ENCODE measurements at regions not wholly inside any gene's neighbourhood (a gene's known extent, or its start where the extent isn't known, plus 50 kb on each side); places are given as distances from the start of the nearest gene placed in this dataset.

DNA sequence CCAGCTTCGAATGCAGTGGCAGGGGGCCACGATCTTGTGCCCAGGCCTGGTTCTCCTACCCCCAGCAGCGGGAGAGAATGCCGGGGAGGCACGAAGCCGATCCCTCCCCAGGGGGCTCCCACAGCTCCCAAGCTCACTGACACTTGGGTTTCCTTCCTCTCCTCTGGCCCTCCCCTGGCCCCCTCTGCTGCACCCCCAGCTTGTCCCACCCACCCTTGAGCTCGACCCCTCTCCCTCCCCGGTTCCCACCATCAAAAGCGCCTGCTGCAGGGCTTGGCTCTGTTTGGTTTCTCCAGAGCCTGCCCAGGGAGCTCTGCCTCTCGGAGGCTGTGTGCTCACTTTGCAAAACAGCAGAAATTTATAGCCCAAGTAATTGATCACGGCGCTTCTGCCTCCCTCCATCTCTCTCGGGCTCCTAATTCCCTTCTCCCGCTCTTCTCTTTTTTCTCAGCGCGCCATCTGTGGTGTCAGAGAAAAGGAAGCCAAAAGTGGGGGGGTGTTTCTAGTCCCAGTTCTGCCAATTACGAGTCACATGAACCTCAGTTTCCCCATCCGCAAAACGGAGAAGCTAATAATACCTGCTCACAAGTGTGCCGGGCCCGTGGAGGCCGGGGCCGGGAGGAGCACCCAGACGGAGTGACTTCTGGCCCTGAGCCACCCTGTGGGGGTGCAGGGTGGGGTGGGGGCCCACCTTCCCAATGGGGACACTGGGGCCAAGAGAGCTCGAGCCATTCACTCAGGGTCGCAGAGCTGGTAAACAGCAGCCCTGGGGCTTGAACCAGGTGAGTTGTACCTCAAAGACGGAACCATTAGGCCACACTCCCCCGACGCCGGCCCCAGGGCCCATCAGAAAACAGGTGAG, 141.2 kb upstream of the IER5L start:
- peaks cover 21% of the 10 kb centered on the region for H3K4me1 ChIP-seq (ENCODE audit: control insufficient read depth, insufficient read depth, low read length)
- H3K27ac ChIP-seq (ENCODE audit: low read length) = no peak overlapping the region
- H3K4me3 ChIP-seq (ENCODE audit: low read length) = no peak overlapping the region
- H3K27ac Mint-ChIP-seq = no peak overlapping the region
- H3K4me3 Mint-ChIP-seq = no peak overlapping the region
- peak in 1 of 2 donors; percentile 9 for DNase-seq
- TF ChIP-seq, protein P1, sequence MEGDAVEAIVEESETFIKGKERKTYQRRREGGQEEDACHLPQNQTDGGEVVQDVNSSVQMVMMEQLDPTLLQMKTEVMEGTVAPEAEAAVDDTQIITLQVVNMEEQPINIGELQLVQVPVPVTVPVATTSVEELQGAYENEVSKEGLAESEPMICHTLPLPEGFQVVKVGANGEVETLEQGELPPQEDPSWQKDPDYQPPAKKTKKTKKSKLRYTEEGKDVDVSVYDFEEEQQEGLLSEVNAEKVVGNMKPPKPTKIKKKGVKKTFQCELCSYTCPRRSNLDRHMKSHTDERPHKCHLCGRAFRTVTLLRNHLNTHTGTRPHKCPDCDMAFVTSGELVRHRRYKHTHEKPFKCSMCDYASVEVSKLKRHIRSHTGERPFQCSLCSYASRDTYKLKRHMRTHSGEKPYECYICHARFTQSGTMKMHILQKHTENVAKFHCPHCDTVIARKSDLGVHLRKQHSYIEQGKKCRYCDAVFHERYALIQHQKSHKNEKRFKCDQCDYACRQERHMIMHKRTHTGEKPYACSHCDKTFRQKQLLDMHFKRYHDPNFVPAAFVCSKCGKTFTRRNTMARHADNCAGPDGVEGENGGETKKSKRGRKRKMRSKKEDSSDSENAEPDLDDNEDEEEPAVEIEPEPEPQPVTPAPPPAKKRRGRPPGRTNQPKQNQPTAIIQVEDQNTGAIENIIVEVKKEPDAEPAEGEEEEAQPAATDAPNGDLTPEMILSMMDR (IDR thresholded peaks at IDR 0.05) = no peak
- no peaks in the 10 kb centered on the region for H3K36me3 ChIP-seq (ENCODE audit: control insufficient read depth, insufficient read depth, low read length)
- no peaks in the 10 kb centered on the region for H3K36me3 Mint-ChIP-seq
- 94% methylated on average over 28 of the region's 30 CpGs for WGBS (ENCODE audit: insufficient coverage)
- no peaks in the 10 kb centered on the region for H3K27me3 ChIP-seq (ENCODE audit: control insufficient read depth, insufficient read depth, low read length)
- no peaks in the 10 kb centered on the region for H3K9me3 ChIP-seq (ENCODE audit: control insufficient read depth, insufficient read depth, low read length)
- no peaks in the 10 kb centered on the region for H3K9me3 Mint-ChIP-seq
- intact Hi-C loops (cut with micrococcal nuclease) = no loop called here
- H3K27me3 Mint-ChIP-seq (ENCODE audit: low read depth in 2 of 2) = peaks cover 0 to 7% of the 10 kb centered on the region in 2 donors
- peaks cover 10 to 11% of the 10 kb centered on the region in 2 donors for H3K4me1 Mint-ChIP-seq
- no peak for ATAC-seq

DNA sequence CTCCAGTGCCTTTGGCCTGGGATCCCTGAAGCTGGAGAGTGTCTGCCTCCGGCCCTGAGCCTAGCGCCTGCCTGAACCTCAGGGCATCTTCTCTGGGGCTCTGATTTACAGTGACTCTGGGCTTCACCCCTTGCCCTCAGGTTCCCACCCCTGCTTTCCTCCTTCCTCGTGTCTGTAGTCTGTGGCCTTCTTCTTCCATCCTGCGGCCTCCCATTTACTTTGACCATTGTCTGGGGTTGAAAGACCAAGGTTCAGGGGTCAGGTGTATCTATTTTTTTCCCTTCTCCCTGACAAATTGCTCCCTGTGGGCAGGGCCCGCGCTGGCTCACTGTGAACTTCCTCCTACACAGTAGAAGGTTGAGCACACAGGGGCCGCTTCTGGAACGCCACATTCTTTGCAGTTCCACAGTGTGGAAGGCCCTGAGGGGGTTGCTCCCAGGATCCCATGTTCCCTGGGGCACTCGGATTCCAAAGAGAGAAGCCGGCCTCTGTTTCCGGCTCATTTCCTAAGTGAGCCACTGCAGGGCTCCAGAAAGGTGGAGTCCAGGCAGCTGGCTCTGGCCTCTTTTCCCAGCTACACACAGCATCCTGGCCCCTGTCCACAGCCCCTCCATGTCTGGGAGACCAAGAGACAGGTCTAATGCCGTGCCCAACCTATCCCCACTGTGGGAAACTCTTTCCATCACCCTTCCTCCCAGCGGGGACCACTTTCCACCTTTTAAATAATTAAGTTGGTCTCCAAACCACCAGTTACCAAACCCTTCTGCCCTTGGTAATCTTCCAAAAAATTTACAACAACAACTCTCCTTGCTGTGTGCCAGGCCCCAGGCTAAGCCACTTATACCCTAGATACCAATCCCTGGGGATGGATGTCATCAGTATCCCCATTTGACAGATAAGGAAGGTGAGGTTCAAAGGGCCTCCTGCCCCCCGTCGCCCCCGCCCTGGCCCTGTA, 140.3 kb upstream of the IER5L start:
- no peaks in the 10 kb centered on the region for H3K36me3 ChIP-seq (ENCODE audit: control insufficient read depth, insufficient read depth, low read length)
- no peaks in the 10 kb centered on the region for H3K9me3 ChIP-seq (ENCODE audit: control insufficient read depth, insufficient read depth, low read length)
- no peaks in the 10 kb centered on the region for H3K27me3 ChIP-seq (ENCODE audit: control insufficient read depth, insufficient read depth, low read length)
- no peak overlapping the region for H3K4me3 ChIP-seq (ENCODE audit: low read length)
- ATAC-seq (no peak), DNase-seq (peak in 1 of 2 donors; percentile 6)
- Mint-ChIP-seq H3K4me3 (no peak overlapping the region), H3K4me1 (peaks cover 10 to 11% of the 10 kb centered on the region in 2 donors), H3K27ac (no peak overlapping the region), H3K9me3 (no peaks in the 10 kb centered on the region), H3K27me3 (ENCODE audit: low read depth in 2 of 2) (peaks cover 0 to 7% of the 10 kb centered on the region in 2 donors), H3K36me3 (no peaks in the 10 kb centered on the region)
- intact Hi-C loops (cut with micrococcal nuclease) = no loop called here
- WGBS (ENCODE audit: insufficient coverage) = 92% methylated on average over 16 of the region's 16 CpGs
- H3K27ac ChIP-seq (ENCODE audit: low read length) = no peak overlapping the region
- H3K4me1 ChIP-seq (ENCODE audit: control insufficient read depth, insufficient read depth, low read length) = peaks cover 21% of the 10 kb centered on the region
- TF ChIP-seq, protein P1 (IDR thresholded peaks at IDR 0.05) = no peak

DNA sequence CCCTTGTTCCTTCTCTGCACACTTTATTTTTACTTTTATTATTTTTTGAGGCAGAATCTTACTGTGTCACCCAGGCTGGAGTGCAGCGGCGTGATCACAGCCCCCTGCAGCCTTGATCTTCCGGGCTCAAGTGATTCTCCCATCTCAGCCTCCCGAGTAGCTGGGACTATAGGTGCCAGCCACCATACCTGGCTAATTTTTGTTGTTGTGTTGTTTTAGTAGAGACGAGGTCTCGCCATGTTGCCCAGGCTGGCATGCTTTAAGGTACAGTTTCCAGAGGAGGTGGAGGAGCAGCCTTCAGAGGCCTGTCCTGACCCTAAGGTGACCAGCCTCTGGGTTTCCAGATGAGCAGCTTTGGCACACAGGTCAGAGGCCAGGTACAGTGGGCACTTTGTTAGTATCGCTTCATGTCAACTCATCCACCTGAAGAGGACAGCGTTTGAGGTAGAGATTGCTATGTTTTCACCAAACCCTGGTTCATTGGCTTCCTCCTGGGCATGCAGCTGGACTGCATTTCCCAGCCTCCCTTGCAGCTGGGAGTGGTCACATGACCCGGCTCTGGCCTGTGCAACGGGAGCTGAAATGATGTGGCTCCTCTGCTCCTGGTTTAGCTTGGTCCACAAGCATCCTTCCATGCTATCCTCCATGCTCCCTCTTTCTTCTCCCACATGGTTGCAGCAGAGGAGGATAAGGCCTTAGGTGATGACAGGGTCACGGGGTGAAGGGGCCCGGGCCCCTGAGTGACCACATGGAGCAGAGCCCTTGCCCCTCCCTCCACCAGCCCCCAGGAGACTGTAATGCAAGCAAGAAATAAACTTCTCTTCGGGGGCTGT, 139.3 kb upstream of the IER5L start:
- H3K4me1 Mint-ChIP-seq = peaks cover 10 to 11% of the 10 kb centered on the region in 2 donors
- intact Hi-C loops (cut with micrococcal nuclease) = no loop called here
- no peak overlapping the region for H3K27ac Mint-ChIP-seq
- Histone ChIP-seq H3K4me3 (ENCODE audit: low read length) (no peak overlapping the region), H3K27me3 (ENCODE audit: control insufficient read depth, insufficient read depth, low read length) (no peaks in the 10 kb centered on the region), H3K36me3 (ENCODE audit: control insufficient read depth, insufficient read depth, low read length) (no peaks in the 10 kb centered on the region), H3K27ac (ENCODE audit: low read length) (no peak overlapping the region), H3K4me1 (ENCODE audit: control insufficient read depth, insufficient read depth, low read length) (peaks cover 21% of the 10 kb centered on the region), H3K9me3 (ENCODE audit: control insufficient read depth, insufficient read depth, low read length) (no peaks in the 10 kb centered on the region)
- ATAC-seq (no peak), DNase-seq (peak in 1 of 2 donors; percentile 10)
- H3K4me3 Mint-ChIP-seq = no peak overlapping the region
- H3K9me3 Mint-ChIP-seq = no peaks in the 10 kb centered on the region
- TF ChIP-seq, protein P1 (IDR thresholded peaks at IDR 0.05) = no peak
- H3K36me3 Mint-ChIP-seq = no peaks in the 10 kb centered on the region
- peaks cover 0 to 7% of the 10 kb centered on the region in 2 donors for H3K27me3 Mint-ChIP-seq (ENCODE audit: low read depth in 2 of 2)
- 92% methylated on average over 13 of the region's 13 CpGs for WGBS (ENCODE audit: insufficient coverage)

All from natural killer cell (primary cell).